SK-N-SH treated with all-trans-retinoic acid at 6 μM for 48 hours (cell line): ENCODE measurements at regions not wholly inside any gene's neighbourhood (a gene's known extent, or its start where the extent isn't known, plus 50 kb on each side); places are given as distances from the start of the nearest gene placed in this dataset.

Experiments
- ARNTL ChIP-seq: fragments of 450-650 bp; formaldehyde crosslinking; IDR thresholded peaks from 2 replicates; pipeline ENCODE4 v1.5.0; 2020; ENCODE audit warnings: low read depth, mild to moderate bottlenecking, moderate library complexity, borderline replicate concordance
- ESRRG ChIP-seq: fragments of 250-450 bp; sonication (Bioruptor Pico); IDR thresholded peaks from 2 replicates; pipeline ENCODE4 v1.6.1; 2021; ENCODE audit warnings: mild to moderate bottlenecking
- OSR1 ChIP-seq: fragments of 250-450 bp; sonication (Bioruptor Pico); IDR thresholded peaks from 2 replicates; pipeline ENCODE4 v1.8.0; 2022; ENCODE audit warnings: moderate library complexity, mild to moderate bottlenecking, inconsistent platforms
- RARB ChIP-seq: fragments of 250-450 bp; sonication (Bioruptor Pico); IDR thresholded peaks from 2 replicates; pipeline ENCODE4 v1.8.0; 2021; ENCODE audit warnings: mild to moderate bottlenecking, moderate library complexity
- TCF4 ChIP-seq: fragments of 250-450 bp; sonication (Bioruptor Pico); IDR thresholded peaks from 2 replicates; pipeline ENCODE4 v1.8.0; 2021; ENCODE audit warnings: mild to moderate bottlenecking, moderate library complexity, borderline replicate concordance
- ZC3H10 ChIP-seq: fragments of 250-450 bp; sonication (Bioruptor Pico); IDR thresholded peaks from 2 replicates; pipeline ENCODE4 v1.5.1; 2021; ENCODE audit warnings: mild to moderate bottlenecking, moderate library complexity
- ZFP3 ChIP-seq: fragments of 250-450 bp; sonication (Bioruptor Pico); IDR thresholded peaks from 2 replicates; pipeline ENCODE4 v1.5.0; 2020; ENCODE audit warnings: mild to moderate bottlenecking, moderate library complexity
- ZNF565 ChIP-seq: fragments of 450-650 bp; formaldehyde crosslinking; conservative IDR thresholded peaks from 2 replicates; pipeline ENCODE4 v1.5.0; 2020; ENCODE audit warnings: low read depth, mild to moderate bottlenecking, moderate library complexity

- TF ChIP-seq ARNTL (CRISPR knock-in tag) (no peak), ZC3H10 (no peak), ZFP3 (no peak), ZNF565 (CRISPR knock-in tag) (no peak), ESRRG (CRISPR knock-in tag) (no peak), TCF4 (CRISPR knock-in tag) (no peak), OSR1 (no peak), RARB (no peak)
Measured at GRCh38 chr10:129151281-129151680, 315.8 kb upstream of the MGMT start.
